ENCODE measurements at regions not wholly inside any gene's neighbourhood (a gene's known extent, or its start where the extent isn't known, plus 50 kb on each side); places are given as distances from the start of the nearest gene placed in this dataset.

DNA sequence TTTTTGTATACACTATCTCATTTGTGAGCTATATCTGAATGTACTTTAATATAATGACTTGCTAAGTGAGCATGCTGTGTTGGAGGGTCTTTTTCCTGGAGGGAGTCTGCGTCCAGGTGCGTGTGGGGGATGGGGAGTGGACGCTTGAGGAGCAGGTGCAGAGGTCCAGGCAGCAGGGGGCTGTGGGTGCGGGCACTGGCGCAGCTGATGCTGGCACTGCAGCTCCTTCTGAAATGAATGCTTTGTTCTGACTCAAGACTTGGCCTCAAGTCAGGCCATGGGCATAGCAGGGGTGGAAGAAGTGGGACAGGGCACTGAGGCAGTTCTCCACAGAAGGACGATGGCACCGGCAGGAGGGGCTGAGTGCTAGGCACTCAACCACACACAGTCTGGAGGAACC lies 165.7 kb upstream of the IRX1 start:
- no peak for TF ChIP-seq POLR2A (IDR thresholded peaks at IDR 0.05)
- TF ChIP-seq, protein P1, sequence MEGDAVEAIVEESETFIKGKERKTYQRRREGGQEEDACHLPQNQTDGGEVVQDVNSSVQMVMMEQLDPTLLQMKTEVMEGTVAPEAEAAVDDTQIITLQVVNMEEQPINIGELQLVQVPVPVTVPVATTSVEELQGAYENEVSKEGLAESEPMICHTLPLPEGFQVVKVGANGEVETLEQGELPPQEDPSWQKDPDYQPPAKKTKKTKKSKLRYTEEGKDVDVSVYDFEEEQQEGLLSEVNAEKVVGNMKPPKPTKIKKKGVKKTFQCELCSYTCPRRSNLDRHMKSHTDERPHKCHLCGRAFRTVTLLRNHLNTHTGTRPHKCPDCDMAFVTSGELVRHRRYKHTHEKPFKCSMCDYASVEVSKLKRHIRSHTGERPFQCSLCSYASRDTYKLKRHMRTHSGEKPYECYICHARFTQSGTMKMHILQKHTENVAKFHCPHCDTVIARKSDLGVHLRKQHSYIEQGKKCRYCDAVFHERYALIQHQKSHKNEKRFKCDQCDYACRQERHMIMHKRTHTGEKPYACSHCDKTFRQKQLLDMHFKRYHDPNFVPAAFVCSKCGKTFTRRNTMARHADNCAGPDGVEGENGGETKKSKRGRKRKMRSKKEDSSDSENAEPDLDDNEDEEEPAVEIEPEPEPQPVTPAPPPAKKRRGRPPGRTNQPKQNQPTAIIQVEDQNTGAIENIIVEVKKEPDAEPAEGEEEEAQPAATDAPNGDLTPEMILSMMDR (IDR thresholded peaks at IDR 0.05): no peak

All from body of pancreas (tissue), 4 donors.